OCI-M1 (cell line): ENCODE measurements at regions not wholly inside any gene's neighbourhood (a gene's known extent, or its start where the extent isn't known, plus 50 kb on each side); places are given as distances from the start of the nearest gene placed in this dataset.
"Not testable (repeated sequence)": the region's sequence is repeated elsewhere in the genome, so short reads cannot be mapped to it uniquely, and the experiment has no call there.

Experiments
- DNase-seq: peaks from one replicate; lab custom pipeline; 2025; lab: John Stamatoyannopoulos, UW

DNA sequence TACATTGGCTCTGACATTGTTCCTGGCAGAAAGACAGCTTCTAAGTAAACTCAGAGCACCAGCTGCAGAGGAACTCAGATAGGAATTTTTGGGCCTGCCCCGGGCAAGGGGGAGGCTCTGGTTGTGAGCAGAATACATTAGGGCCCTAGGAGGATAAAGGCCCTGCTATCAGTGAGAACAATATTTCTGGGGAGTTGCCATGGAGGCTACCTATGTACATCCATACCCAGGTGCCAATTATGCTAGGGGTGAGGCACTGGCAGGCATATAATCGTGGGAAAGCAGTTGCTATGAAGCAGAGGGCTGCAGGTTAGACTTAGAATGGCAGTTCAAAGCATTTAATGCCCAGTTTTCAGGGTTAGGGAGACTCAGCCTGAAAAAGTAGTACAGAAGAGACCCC lies 273.5 kb upstream of the EDA2R start:
- DNase-seq: no peak

DNA sequence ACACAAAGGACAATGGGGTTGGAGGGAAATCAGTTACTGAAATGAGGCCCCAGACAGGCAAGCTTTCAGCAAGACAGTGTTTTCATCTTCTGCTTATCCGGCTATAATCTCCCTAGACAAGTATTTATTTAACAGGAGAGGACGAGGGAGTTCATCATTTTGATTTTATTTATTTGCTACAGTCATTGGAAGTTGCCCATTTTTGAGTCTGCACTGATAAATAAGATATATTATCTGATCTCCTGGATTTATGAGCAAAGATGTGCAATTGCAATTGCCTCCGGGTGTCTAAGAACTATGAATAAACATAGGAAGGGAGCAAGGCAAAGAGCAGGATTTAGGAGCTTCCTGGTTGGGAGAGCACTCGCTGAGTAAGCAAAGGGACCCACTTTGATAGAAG lies 263.2 kb upstream of the EDA2R start:
- no peak for DNase-seq

DNA sequence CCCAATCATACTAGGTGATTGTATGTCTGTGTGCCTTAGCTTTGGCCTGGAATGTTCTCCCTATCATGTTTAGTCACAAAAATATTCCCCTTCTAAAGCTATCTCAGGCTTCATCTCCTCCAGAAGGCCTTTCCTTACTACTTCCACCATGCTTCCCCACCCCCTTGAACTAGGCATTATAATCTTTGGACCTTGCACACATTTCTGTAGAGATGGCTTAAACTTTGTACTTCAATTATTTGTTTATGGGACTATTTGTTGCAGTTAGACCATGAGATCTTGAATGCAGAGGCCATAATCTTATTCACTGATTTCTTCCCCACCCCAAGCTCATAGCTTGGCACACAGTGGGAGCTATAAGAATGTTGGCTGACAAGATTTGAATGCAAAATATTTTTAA lies 262.0 kb upstream of the EDA2R start:
- DNase-seq: no peak

DNA sequence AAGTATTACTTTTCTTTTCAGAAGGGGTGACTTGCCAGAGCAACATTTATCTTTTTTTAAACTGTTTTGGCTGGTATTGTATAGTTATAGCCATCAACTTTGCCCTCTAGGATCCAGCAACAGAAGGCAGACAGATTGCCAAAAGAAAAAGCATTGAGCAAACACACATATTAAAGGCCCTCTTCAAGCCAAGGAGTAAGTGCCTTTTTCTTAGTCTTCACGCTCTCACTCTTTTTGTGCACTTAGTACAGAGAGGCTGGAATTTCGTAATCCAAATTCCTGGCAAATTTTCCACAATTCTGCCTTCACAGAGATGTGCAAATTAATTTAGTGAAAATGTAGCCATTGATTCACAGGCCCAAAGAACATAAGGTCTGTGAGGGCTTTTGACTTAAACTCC lies 253.1 kb upstream of the EDA2R start:
- no peak for DNase-seq

DNA sequence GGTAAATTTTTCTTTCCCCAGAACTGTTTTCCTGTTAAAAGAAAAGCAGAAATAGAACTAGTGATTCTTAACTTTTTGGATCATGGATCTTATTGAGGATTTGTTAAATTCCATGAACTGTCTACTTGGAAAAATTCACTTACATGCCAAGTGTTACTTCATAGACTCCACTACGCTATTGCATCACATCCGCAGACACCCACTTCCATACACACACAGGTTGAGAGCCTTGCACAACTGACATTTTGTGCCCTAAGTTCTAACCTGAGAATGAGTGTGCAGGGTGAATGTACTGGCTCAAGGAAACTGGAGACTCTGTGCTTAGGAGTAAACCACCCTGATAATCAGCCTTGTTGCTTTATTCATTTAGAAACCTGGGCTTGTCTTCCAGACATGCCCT lies 250.5 kb upstream of the EDA2R start:
- no peak for DNase-seq

DNA sequence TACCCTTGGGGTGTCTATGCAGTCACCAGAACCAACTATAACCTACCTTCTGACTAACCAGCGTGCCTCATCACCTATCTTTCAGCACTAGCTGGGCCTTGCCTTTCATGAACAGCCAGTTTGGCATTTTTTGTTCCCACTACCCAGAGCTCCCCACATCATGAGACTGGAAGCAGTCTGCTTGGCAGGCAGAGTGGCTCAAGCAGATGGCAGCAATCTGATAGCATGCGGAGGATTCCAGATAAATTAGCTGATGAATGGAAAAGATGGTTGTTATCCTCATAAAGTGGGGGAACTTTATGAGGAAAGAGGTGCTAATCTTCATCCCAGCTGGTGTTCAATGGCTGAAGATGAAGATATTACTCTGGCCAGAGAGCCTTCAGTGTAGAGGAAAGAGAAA lies 243.2 kb upstream of the EDA2R start:
- no peak for DNase-seq

DNA sequence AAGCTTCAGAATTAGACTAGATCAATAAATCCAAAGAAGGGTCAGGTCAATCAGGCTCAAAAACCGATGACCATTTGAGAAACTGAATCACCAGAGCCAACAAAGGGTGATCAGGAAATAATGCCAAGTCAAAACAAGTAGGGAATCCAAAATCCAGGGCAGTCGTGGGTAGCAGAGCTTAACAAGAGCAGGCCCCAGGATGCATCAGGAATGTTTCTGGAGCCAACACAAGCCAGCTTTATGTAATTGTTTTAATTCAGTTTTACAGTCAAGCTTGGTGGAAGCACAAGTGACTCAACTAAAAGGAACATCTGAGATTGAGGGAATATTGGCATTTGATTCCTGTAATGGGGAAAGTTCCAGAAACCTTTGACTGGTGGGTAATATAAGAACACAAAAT lies 237.9 kb upstream of the EDA2R start:
- no peak for DNase-seq

DNA sequence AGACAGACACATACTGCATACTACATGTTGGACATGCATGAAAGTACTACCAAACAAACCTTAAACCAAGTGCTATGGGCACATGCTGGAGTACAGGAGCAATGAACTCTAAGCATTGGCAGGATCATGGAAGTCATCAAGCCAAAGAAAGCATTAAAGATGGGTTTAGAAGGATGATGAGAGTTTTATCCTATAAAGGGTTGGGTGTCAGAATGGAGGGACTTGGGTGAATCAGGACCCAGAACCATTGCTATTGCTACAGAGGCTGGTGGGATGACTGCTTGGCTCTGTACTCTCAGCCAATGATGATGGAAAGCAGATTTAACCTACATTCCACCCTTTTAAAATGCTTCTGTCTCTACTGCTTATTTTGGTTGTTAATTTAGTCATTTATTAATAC lies 233.9 kb upstream of the EDA2R start:
- DNase-seq: no peak

DNA sequence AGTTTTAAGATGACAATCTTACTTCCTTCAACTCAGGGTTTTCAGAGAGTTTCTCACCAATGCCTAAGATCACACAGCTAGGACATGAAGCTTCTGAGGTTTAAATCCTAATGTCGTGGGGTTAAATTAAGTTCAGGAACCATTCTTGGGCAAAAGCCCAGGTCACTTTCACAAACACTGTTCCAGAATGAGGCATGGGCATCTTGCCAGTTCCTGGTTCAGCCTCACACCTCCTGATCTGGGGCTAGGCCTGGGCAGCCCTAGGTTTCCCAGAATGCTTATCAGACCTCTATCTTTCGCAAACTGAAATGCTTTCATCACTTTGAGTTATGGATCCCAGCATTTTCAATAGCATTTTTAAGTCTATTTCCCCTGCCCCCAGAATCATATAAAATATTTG lies 224.8 kb upstream of the EDA2R start:
- no peak for DNase-seq

DNA sequence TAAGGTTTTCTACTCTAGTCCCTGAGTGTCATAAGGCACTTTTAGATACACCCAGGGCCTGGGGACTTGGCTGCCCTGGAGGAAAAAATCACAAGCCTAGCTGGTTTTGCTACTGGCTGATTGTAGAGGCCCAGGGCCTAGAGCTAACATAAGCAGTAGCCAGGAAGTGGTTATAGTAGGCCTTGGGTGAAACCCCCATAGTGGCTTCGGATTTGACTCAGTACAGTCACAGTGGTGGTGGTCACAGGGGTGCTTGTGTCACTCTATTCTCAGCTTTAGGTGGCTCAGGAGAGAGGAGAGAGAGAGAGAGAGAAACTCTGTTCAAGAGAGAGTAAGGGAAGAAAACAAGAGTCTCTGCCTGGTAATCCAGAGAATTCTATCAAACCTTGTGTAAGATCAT lies 194.5 kb upstream of the EDA2R start:
- DNase-seq: no peak

DNA sequence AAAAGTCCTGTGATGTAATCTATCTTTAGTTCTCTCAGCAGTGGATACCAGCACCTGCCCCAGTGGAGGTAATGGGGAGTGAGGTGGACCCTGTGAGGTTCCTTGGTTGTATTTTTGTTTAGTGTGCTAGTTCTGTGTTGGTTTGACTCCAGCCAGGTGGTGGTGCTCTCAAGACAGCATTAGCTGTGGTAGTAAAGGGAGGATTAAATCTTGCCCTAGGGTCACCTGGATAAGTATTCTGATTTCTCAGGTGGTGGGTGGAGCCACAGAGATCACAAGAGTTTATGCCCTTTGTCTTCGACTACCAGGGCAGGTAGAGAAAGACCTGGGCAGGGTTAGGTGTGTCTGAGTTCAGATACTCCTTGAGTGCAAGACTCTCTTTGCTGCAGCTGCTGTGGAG lies 176.3 kb upstream of the EDA2R start:
- no peak for DNase-seq

DNA sequence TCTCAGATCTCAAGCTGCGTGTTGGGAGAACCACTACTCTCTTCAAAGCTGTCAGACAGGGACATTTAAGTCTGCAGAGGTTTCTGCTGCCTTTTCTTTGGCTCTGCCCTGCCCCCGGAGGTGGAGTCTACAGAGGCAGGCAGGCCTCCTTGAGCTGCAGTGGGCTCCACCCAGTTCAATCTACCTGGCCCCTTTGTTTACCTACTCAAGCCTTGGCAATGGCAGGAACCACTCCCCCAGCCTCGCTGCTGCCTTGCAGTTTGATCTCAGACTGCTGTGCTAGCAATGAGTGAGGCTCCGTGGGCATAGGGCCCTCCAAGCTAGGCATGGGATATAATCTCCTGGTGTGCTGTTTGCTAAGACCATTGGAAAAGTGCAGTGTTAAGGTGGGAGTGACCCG lies 155.6 kb upstream of the EDA2R start:
- not testable (repeated sequence) for DNase-seq

DNA sequence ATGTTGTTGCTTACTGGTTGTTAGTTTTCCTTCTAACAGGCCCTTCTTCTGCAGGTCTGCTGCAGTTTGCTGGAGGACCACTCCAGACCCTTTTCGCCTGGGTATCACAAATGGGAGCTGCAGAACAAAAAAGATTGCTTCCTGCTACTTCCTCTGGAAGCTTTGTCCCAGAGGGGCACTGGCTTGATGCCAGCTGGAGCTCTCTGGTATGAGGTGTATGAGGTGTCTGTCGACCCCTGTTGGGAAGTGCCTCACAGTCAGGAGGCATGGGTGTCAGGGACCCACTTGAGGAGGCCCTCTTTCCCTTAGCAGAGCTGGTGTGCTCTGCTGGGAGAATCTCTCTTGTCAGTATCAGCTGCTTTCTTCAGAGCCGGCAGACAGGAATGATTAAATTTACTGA lies 127.4 kb upstream of the EDA2R start:
- no peak for DNase-seq

DNA sequence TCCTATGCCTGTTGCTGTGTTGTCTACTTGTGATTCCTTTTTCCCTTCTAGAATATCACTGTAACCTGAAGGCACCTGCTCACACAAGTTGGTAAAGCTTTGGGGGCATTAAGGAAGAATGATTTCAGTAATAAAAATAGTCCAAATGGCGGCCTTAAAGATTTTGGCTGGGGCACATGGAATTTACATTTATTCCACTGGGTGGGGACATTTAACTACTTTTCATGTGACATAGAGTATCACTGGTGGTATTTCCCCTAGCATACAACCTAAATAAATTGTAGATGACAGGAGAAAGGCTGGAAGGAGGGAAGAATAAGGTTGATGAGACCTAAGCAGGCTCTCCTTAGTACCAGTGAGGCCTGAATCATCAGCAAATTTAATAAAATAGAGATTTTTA lies 121.8 kb upstream of the EDA2R start:
- peak; percentile 21 for DNase-seq

DNA sequence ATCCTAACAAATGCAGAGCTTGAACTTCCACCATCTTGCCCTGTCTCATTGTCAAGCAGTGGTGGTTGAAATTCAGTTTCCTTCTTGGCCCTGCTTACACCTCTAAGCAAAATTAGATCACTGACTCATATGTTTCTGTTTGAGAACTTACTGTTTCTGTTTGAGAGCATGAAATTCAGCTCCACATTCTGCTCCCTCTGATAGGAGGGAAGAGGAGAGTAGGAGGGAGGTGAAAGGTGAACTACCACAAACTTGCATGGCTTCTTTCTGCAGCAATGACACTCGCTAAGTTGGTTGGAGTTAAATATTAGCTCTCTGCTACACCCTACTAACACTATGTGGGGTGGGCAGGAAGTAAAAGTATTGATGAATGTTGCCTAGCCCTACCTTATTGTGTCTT lies 117.8 kb upstream of the EDA2R start:
- no peak for DNase-seq

DNA sequence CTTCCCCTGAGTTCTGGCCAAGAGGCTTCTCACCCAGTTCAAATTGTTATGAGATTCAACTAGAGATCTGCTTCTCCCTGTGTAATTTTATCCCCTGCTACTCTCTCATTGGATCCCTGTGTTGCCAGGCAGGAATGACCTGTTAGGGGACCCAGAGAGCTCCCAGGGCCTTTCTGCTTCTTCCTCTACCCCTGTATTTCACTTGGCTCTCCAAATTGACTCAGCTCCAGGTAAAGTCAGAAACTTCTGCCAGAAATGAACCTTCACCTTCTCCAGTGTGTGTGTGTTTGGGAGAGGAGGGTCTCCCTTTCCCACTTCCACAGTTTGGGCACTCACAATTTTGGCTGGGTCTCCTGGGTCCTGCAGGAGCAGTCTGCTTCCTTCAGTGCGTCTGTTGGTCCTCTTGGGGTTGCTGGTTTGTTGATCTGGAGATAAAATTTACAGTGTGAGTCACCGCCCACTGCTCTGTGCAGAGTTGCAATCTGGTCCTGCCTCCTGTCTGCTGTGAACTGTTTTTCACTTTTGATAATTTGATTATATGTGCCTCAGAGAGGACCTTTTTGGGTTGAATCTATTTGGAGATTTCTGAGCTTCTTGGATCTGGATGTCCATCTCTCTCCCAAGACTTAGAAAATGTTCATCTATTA lies 112.4 kb upstream of the EDA2R start:
- DNase-seq: peak; percentile 61

DNA sequence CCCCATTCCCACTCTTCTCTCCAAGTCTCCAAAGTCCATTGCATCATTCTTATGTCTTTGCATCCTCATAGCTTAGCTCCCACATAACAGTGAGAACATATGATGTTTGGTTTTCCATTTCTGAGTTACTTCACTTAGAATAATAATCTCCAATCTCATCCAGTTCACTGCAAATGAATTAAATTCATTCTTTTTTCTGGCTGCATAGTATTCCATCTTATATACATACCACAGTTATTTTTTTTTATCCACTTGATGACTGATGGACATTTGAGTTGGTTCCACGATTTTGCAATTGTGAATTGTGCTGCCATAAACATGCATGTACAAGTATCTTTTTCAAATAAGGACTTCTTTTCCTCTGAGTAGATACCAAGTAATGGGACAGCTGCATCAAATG lies 105.6 kb upstream of the EDA2R start:
- DNase-seq: not testable (repeated sequence)

DNA sequence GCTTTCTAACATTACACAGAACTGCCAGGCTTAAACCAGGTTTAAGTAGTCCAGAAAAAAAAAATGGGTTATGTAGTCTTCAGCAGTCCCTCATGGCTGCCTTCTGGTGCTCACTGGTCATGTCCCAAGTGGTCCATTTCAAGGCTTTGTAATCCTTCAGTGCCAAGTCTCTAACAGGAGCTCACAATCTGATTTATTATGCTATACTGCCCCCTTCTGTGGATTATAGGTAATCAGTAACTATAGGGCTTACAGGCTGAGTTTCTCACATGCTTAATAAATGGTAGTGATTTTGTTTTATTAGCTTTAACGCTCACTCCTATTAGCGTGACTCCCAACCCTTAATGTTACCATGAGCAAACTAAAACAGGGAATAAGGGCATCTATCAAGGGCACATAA lies 92.5 kb upstream of the EDA2R start:
- peak; percentile 71 for DNase-seq

DNA sequence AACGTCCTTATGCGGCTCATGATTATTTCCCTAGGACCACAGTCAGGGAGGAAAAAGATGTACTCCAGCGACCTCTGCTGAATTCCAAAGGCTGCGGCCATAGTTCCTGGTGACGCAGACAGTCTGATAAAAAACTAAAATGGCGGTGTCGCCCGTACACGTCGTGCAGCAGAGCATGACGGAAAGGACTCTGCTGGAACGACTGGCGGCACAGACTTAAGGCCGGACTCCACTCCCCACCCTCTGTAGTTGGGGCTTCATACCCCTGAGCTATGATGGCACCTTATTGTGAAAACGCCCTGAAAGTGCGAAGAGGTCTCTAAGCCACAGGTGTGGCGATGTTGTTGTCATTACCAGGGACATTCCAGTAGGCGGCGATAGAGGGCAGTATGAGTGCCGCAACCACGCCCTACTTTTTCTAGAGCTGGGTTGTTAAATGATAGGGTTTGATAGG lies 90.0 kb upstream of the EDA2R start:
- DNase-seq: peak; percentile 91

DNA sequence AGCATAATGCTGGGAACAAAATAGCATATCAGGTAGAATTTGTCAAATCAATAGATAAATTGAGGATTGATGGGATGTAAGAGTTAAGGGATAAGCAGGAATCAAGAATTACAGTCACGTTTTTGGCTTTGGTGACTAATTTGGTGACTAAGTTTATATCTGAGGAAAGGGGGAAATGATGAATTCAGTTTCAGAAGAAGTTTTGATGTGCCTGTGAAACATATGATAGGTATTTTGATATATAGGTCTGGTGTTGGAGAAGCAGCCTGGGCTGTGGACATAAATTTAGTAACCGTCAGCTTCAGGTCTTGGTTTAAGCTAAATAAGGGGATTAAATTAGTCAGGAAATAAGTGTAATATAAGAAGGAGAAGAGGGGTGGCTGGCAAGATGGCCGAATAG lies 79.0 kb upstream of the EDA2R start:
- no peak for DNase-seq

DNA sequence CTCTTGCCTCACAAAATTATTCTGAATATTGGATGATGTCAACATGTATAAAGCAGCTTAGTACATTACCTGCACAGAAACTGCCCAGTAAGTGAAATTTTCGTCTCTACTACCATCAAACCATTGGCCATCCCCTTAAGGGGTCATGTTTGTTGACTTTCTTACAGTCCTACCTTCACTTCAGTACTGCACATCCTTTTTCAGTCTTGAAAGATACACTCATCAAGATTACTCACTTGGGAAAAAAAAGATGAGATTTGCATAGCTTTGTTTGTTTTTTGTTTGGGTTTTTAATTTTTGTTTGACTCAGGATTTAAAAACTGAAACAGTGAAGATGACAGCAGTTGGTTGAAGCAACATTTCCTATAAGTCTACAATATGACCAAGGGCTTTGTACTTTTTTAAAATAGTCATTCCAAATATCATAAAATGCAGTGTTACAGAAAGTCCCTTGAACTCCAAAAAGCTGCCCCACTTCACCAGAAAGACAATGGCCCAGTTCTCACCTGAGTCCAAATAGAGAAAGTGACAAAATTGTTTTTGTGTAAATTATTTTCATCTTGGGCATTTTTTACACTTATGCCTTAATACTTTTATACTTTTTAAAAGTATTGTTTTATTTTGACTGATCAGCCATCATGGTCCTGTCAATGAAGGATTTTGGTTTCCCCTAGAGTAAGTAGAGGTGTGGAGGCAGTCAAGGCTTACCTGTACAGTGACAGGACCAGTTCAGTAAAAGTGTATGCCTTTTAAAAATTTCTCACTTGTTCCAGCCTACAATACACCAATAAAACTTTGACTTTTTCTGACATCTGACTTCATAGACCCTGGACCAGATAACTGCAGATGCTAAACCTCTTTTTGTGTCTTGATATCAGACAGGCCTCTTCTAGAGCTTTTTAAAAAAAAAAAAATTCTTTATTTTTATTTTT lies 59.7 kb upstream of the EDA2R start:
- no peak for DNase-seq

DNA sequence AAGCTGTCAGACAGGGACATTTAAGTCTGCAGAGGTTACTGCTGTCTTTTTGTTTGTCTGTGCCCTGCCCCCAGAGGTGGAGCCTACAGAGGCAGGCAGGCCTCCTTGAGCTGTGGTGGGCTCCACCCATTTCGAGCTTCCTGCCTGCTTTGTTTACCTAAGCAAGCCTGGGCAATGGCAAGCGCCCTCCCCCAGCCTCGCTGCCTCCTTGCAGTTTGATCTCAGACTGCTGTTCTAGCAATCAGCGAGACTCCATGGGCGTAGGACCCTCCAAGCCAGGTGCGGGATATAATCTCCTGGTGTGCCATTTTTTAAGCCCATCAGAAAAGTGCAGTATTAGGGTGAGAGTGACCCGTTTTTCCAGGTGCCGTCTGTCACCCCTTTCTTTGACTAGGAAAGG lies 53.6 kb upstream of the EDA2R start:
- DNase-seq: not testable (repeated sequence)
